IMR-90 (cell line): ENCODE measurements at regions not wholly inside any gene's neighbourhood (a gene's known extent, or its start where the extent isn't known, plus 50 kb on each side); places are given as distances from the start of the nearest gene placed in this dataset. TPM values are rescaled to one million over a fixed set of nuclear protein-coding genes. Genes with fewer than 3 reads are reported as not detected.

Source experiments
- ATAC-seq: fragments of 200-7000 bp; cut with Tn5 transposase; 2 replicates; pipeline ENCODE4 v1.9.1; 2020; ENCODE audit warnings: low read depth, mild to moderate bottlenecking, moderate library complexity
- BruUV-seq: library from RNA; stranded (reverse); fragments of 400-500 nt; replicated peaks from 2 replicates; lab custom pipeline; 2021; lab: Mats Ljungman, UMichigan
- CTCF ChIA-PET: fragments of 300-600 bp; formaldehyde crosslinking; extraction: SDS; loops from one replicate; lab custom pipeline; 2021; ENCODE audit warnings: antibody characterized with exemption; lab: Yijun Ruan, JAX
- POLR2A ChIA-PET: fragments of 300-600 bp; sonication (Branson Sonifier 250); formaldehyde crosslinking; loops from one replicate; lab custom pipeline; 2022; ENCODE audit warnings: antibody characterized with exemption; ENCODE audit not compliant: unreplicated experiment; lab: Charles Lee
- DNase-seq: peaks from one replicate; pipeline ENCODE4 v3.0.0; 2013
- H2AFZ ChIP-seq: replicated peaks from 2 replicates; pipeline ENCODE3; 2013; ENCODE audit warnings: low read length, mild to moderate bottlenecking; ENCODE audit not compliant: poor library complexity
- H2AK5ac ChIP-seq: 2 replicates; pipeline ENCODE4 v1.6.1; 2013; ENCODE audit warnings: low read depth, low read length, inconsistent platforms
- H2AK9ac ChIP-seq: replicated peaks from 2 replicates; pipeline ENCODE3; 2013; ENCODE audit warnings: mild to moderate bottlenecking, low read depth, low read length, moderate library complexity; ENCODE audit not compliant: poor library complexity
- H2BK120ac ChIP-seq: 2 replicates; pipeline ENCODE4 v1.6.1; 2013; ENCODE audit warnings: low read depth, low read length, inconsistent platforms
- H2BK15ac ChIP-seq: 3 replicates; pipeline ENCODE4 v1.6.1; 2013; ENCODE audit warnings: low read depth, low read length, inconsistent platforms
- H2BK20ac ChIP-seq: 2 replicates; pipeline ENCODE4 v1.6.1; 2013; ENCODE audit warnings: low read depth, mild to moderate bottlenecking, inconsistent platforms, low read length, moderate library complexity
- H2BK5ac ChIP-seq: 2 replicates; pipeline ENCODE4 v1.6.1; 2013; ENCODE audit warnings: mild to moderate bottlenecking, low read depth, low read length, inconsistent platforms; ENCODE audit not compliant: poor library complexity, severe bottlenecking
- H3K14ac ChIP-seq: replicated peaks from 2 replicates; pipeline ENCODE4 v1.6.1; 2013; ENCODE audit warnings: low read depth, low read length, inconsistent platforms
- H3K18ac ChIP-seq: 2 replicates; pipeline ENCODE4 v1.6.1; 2013; ENCODE audit warnings: low read depth, low read length, control low read depth
- H3K23ac ChIP-seq: 2 replicates; pipeline ENCODE4 v1.6.1; 2013; ENCODE audit warnings: low read depth, low read length, inconsistent platforms
- H3K27ac ChIP-seq: 2 replicates; pipeline ENCODE4 v1.5.1; 2013; ENCODE audit warnings: mild to moderate bottlenecking, control low read depth, low read length; ENCODE audit not compliant: insufficient read depth
- H3K27me3 ChIP-seq: 2 replicates; pipeline ENCODE4 v1.6.1; 2013; ENCODE audit warnings: low read length; ENCODE audit not compliant: control insufficient read depth, insufficient read depth
- H3K36me3 ChIP-seq: 2 replicates; pipeline ENCODE4 v1.6.1; 2013; ENCODE audit warnings: low read length, mixed read lengths; ENCODE audit not compliant: control insufficient read depth, insufficient read depth
- H3K4ac ChIP-seq: 2 replicates; pipeline ENCODE4 v1.6.1; 2013; ENCODE audit warnings: low read depth, low read length, inconsistent platforms
- H3K4me1 ChIP-seq: 2 replicates; pipeline ENCODE4 v1.6.1; 2013; ENCODE audit warnings: low read length, mixed read lengths; ENCODE audit not compliant: control insufficient read depth, insufficient read depth
- H3K4me2 ChIP-seq: 2 replicates; pipeline ENCODE4 v1.6.1; 2013; ENCODE audit warnings: low read depth, mild to moderate bottlenecking, control low read depth, low read length, moderate library complexity
- H3K4me3 ChIP-seq: 2 replicates; pipeline ENCODE4 v1.5.1; 2013; ENCODE audit warnings: low read depth, mild to moderate bottlenecking, control low read depth, low read length, moderate library complexity; ENCODE audit not compliant: insufficient read depth
- H3K56ac ChIP-seq: 2 replicates; pipeline ENCODE4 v1.6.1; 2013; ENCODE audit warnings: low read length, inconsistent platforms; ENCODE audit not compliant: insufficient read depth; ENCODE audit errors: extremely low read depth
- H3K79me1 ChIP-seq, 2 experiments: 2 replicates each; pipeline ENCODE4 v1.6.1; 2013; ENCODE audit warnings: low read length in 2 of 2, inconsistent platforms in 1 of 2, low read depth in 1 of 2
- H3K9ac ChIP-seq: 2 replicates; pipeline ENCODE4 v1.6.1; 2013; ENCODE audit warnings: low read depth, low read length, control low read depth
- H3K9me1 ChIP-seq: 2 replicates; pipeline ENCODE4 v1.6.1; 2013; ENCODE audit warnings: low read length, inconsistent platforms; ENCODE audit not compliant: insufficient read depth
- H3K9me3 ChIP-seq: 2 replicates; pipeline ENCODE4 v1.6.1; 2013; ENCODE audit warnings: low read length; ENCODE audit not compliant: control insufficient read depth, insufficient read depth
- H4K20me1 ChIP-seq: 2 replicates; pipeline ENCODE4 v1.6.1; 2013; ENCODE audit warnings: low read length, inconsistent platforms; ENCODE audit not compliant: insufficient read depth
- H4K5ac ChIP-seq: 2 replicates; pipeline ENCODE4 v1.6.1; 2013; ENCODE audit warnings: mild to moderate bottlenecking, low read depth, low read length, control low read depth
- H4K8ac ChIP-seq, 2 experiments: 2 replicates each; pipeline ENCODE4 v1.6.1; 2013; ENCODE audit warnings: low read depth in 2 of 2, low read length in 2 of 2, control low read depth in 1 of 2, inconsistent platforms in 1 of 2
- H4K91ac ChIP-seq: 2 replicates; pipeline ENCODE4 v1.6.1; 2013; ENCODE audit warnings: low read depth, low read length, inconsistent platforms; ENCODE audit not compliant: insufficient read depth
- BHLHE40 ChIP-seq: fragments of 150-350 bp; IDR thresholded peaks from 2 replicates; pipeline ENCODE4 v1.6.1; 2016; ENCODE audit warnings: mild to moderate bottlenecking, low read depth, low read length
- MAFK ChIP-seq: IDR thresholded peaks from 2 replicates; pipeline ENCODE4 v1.6.1; 2012; ENCODE audit warnings: low read depth, low read length, improper control_type of control experiment
- NFE2L2 ChIP-seq: fragments of 150-350 bp; IDR thresholded peaks from 2 replicates; pipeline ENCODE4 v1.6.1; 2016; ENCODE audit warnings: low read depth, mild to moderate bottlenecking, low read length
- RAD21 ChIP-seq: IDR thresholded peaks from 2 replicates; pipeline ENCODE4 v1.6.1; 2012; ENCODE audit warnings: low read length, improper control_type of control experiment
- RCOR1 ChIP-seq: IDR thresholded peaks from 2 replicates; pipeline ENCODE4 v1.6.1; 2012; ENCODE audit warnings: mild to moderate bottlenecking, low read length, improper control_type of control experiment; ENCODE audit not compliant: insufficient replicate concordance
- WGBS, 2 experiments: methylation state at CpG; one replicate each; pipeline versions ENCODE4 v1.1.5 to v1.1.7; 2013; ENCODE audit warnings: missing lambda C conversion rate in 2 of 2; ENCODE audit not compliant: insufficient read length in 1 of 2; ENCODE audit errors: extremely low coverage in 2 of 2; 5-methylcytosine and 5-hydroxymethylcytosine counted together
- dilution Hi-C: fragments of 300-500 bp; cut with HindIII; formaldehyde crosslinking; loops from one replicate; pipeline ENCODE4 v1.14.3; 2018; ENCODE audit warnings: low sequenced_read_pairs; ENCODE audit not compliant: unreplicated experiment
- in situ Hi-C: fragments of 300-500 bp; cut with MboI; formaldehyde crosslinking; loops from 3 replicates; pipeline ENCODE4 v1.14.3; 2019; ENCODE audit warnings: low sequenced_read_pairs, inconsistent platforms, mixed read lengths
- intact Hi-C: fragments of 100-400 bp; cut with micrococcal nuclease; formaldehyde crosslinking; loops from 2 replicates; pipeline ENCODE4 v1.10.0; 2022
- microRNA-seq, 2 experiments: library from miRNA; stranded (forward) in 1 of 2; unstranded in 1 of 2; fragments of 10-50 nt in 1 of 2; fragments of <30 nt in 1 of 2; gene quantifications in 1 of 2; microRNA quantifications in 1 of 2; one replicate each; pipeline versions ENCODE3 to v1.1.0; 2013 to 2020; ENCODE audit not compliant: insufficient read depth in 1 of 2, insufficient read length in 1 of 2, unreplicated experiment in 1 of 2
- small RNA-seq, 5 experiments: library from RNA; depleted of rRNA; stranded (forward); fragments of <200 nt; gene quantifications; one replicate each; pipeline ENCODE3, GENCODE V24; 2012
- TF ChIP-seq, protein P1 (sequence below): fragments of 150-350 bp; IDR thresholded peaks from 2 replicates; pipeline ENCODE4 v1.6.1; 2016; ENCODE audit warnings: low read depth, mild to moderate bottlenecking, low read length, moderate library complexity, borderline replicate concordance
- TF ChIP-seq, protein P2 (sequence below): fragments of 150-350 bp; IDR thresholded peaks from 2 replicates; pipeline ENCODE4 v1.6.1; 2017; ENCODE audit warnings: mild to moderate bottlenecking, antibody characterized with exemption, low read length, low read depth

DNA sequence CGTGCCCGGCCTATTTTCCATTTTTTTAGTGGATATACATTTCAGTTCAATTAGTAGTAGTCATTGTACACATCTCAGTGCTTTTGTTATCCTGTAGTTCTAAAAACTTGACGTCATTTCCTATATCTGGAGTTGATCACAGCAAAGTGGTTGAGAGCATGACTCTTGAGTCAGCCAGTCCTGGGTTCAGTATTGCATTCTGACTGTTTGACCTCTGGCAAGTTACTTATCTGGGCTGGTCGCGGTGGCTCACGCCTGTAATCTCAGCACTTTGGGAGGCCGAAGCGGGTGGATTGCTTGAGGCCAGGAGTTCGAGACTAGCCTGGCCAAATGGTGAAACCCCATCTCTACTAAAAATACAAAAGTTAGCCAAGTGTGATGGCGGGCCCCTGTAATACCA, 50.4 kb upstream of the PPM1B start:
- H3K79me1 ChIP-seq = no peaks in the 10 kb centered on the region
- H2BK15ac ChIP-seq = no peak overlapping the region
- H2BK120ac ChIP-seq = no peak overlapping the region
- no TSS peak for BruUV-seq
- ChIA-PET CTCF (interaction anchor here (0.7 kb wide), 1 partner anchor 22 kb away, joined by 5 read pairs; no protein-coding TSS in a partner anchor), POLR2A (no interaction called here)
- no peak overlapping the region for H3K23ac ChIP-seq
- H3K36me3 ChIP-seq = no peaks in the 10 kb centered on the region
- no peak overlapping the region for H3K4ac ChIP-seq
- no CpG with 5 or more reads among the region's 10 CpGs for WGBS, 2 experiments
- no peak overlapping the region for H2AK9ac ChIP-seq
- intact Hi-C loops = no loop called here
- no peaks in the 10 kb centered on the region for H3K4me1 ChIP-seq
- H3K4me3 ChIP-seq = no peak overlapping the region
- no peak for ATAC-seq
- DNase-seq = peak; percentile 34
- in situ Hi-C loops = no loop called here
- H2AK5ac ChIP-seq = no peak overlapping the region
- TF ChIP-seq, protein P1, sequence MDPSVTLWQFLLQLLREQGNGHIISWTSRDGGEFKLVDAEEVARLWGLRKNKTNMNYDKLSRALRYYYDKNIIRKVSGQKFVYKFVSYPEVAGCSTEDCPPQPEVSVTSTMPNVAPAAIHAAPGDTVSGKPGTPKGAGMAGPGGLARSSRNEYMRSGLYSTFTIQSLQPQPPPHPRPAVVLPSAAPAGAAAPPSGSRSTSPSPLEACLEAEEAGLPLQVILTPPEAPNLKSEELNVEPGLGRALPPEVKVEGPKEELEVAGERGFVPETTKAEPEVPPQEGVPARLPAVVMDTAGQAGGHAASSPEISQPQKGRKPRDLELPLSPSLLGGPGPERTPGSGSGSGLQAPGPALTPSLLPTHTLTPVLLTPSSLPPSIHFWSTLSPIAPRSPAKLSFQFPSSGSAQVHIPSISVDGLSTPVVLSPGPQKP = no peak
- TF ChIP-seq MAFK (no peak), RAD21 (no peak), BHLHE40 (no peak), NFE2L2 (no peak), RCOR1 (no peak)
- TF ChIP-seq, protein P2, sequence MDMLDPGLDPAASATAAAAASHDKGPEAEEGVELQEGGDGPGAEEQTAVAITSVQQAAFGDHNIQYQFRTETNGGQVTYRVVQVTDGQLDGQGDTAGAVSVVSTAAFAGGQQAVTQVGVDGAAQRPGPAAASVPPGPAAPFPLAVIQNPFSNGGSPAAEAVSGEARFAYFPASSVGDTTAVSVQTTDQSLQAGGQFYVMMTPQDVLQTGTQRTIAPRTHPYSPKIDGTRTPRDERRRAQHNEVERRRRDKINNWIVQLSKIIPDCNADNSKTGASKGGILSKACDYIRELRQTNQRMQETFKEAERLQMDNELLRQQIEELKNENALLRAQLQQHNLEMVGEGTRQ = no peak
- no peak overlapping the region for H3K14ac ChIP-seq
- H3K4me2 ChIP-seq = no peak overlapping the region
- no peak overlapping the region for H3K56ac ChIP-seq
- H3K27ac ChIP-seq = no peak overlapping the region
- no peaks in the 10 kb centered on the region for H3K27me3 ChIP-seq
- H3K18ac ChIP-seq = no peak overlapping the region
- H4K20me1 ChIP-seq = no peaks in the 10 kb centered on the region; the same call in 1 of the 2 replicates
- H2BK5ac ChIP-seq = no peak overlapping the region
- no peaks in the 10 kb centered on the region for H3K9me3 ChIP-seq
- dilution Hi-C loops = no loop called here
- H4K91ac ChIP-seq = no peak overlapping the region
- no peak overlapping the region for H4K8ac ChIP-seq
- no peak overlapping the region for H4K5ac ChIP-seq
- H3K9ac ChIP-seq = no peak overlapping the region
- no peak overlapping the region for H2BK20ac ChIP-seq
- H3K9me1 ChIP-seq = 0 out of 2 replicates have a peak, but pooled peaks cover 2% of the 10 kb centered on the region
- no peak overlapping the region for H2AFZ ChIP-seq

Small RNA genes lying in the stretch of these regions (microRNA-seq; reads per million reads assigned to microRNA genes)
- not detected for gene AC019129.1 (ENCODE audit: insufficient read depth, insufficient read length)

Small RNA genes lying in the stretch of these regions (small RNA-seq; reads per million reads assigned to genes)
- gene AC019129.1 = 0 reads per million in 5 experiments
